ENCODE measurements at regions not wholly inside any gene's neighbourhood (a gene's known extent, or its start where the extent isn't known, plus 50 kb on each side); places are given as distances from the start of the nearest gene placed in this dataset.

- Mint-ChIP-seq H3K27me3 (no peaks in the 10 kb centered on the region), H3K4me1 (ENCODE audit: low read depth) (no peaks in the 10 kb centered on the region), H3K36me3 (ENCODE audit: low read depth) (no peaks in the 10 kb centered on the region), H3K4me3 (no peak overlapping the region), H3K9me3 (no peaks in the 10 kb centered on the region), H3K27ac (no peak overlapping the region)
- intact Hi-C loops (cut with DNase I, micrococcal nuclease): no loop called here
- Histone ChIP-seq H3K4me3 (ENCODE audit: low read length) (no peak overlapping the region), H3K36me3 (ENCODE audit: insufficient read depth, low read length) (no peaks in the 10 kb centered on the region), H3K4me1 (ENCODE audit: insufficient read depth, low read length) (no peaks in the 10 kb centered on the region), H3K27ac (ENCODE audit: low read depth in 1 of 2, low read length in 2 of 2) (no peak overlapping the region), H3K27me3 (ENCODE audit: control insufficient read depth in 1 of 2, insufficient read depth in 2 of 2, low read length in 2 of 2) (no peaks in the 10 kb centered on the region), H3K9me3 (ENCODE audit: control insufficient read depth in 1 of 2, insufficient read depth in 1 of 2, low read length in 2 of 2) (no peaks in the 10 kb centered on the region)
- TF ChIP-seq CTCF (IDR thresholded peaks at IDR 0.05): no peak
- ChIA-PET CTCF (no interaction called here), POLR2A (no interaction called here)
- DNase-seq (no peak), ATAC-seq (ENCODE audit: poor library complexity) (no peak)
Measured at GRCh38 chr13:34064456-34065205, 246.7 kb downstream of the RFC3 start.

GRCh38 chr13:34065928-34066327 is 248.0 kb downstream of the RFC3 start:
- Histone ChIP-seq H3K4me1 (ENCODE audit: insufficient read depth, low read length) (no peaks in the 10 kb centered on the region), H3K27ac (ENCODE audit: low read depth in 1 of 2, low read length in 2 of 2) (no peak overlapping the region), H3K27me3 (ENCODE audit: control insufficient read depth in 1 of 2, insufficient read depth in 2 of 2, low read length in 2 of 2) (no peaks in the 10 kb centered on the region), H3K36me3 (ENCODE audit: insufficient read depth, low read length) (no peaks in the 10 kb centered on the region), H3K4me3 (ENCODE audit: low read length) (no peak overlapping the region), H3K9me3 (ENCODE audit: control insufficient read depth in 1 of 2, insufficient read depth in 1 of 2, low read length in 2 of 2) (no peaks in the 10 kb centered on the region)
- no peaks in the 10 kb centered on the region for H3K36me3 Mint-ChIP-seq (ENCODE audit: low read depth)
- ChIA-PET POLR2A (no interaction called here), CTCF (no interaction called here)
- H3K27ac Mint-ChIP-seq: no peak overlapping the region
- ATAC-seq (ENCODE audit: poor library complexity): no peak
- H3K9me3 Mint-ChIP-seq: no peaks in the 10 kb centered on the region
- no peak overlapping the region for H3K4me3 Mint-ChIP-seq
- H3K27me3 Mint-ChIP-seq: no peaks in the 10 kb centered on the region
- no peak for TF ChIP-seq CTCF (IDR thresholded peaks at IDR 0.05)
- intact Hi-C loops (cut with DNase I, micrococcal nuclease): no loop called here
- no peak for DNase-seq
- H3K4me1 Mint-ChIP-seq (ENCODE audit: low read depth): no peaks in the 10 kb centered on the region

- no peak overlapping the region for H3K4me3 Mint-ChIP-seq
- peaks cover 3% of the 10 kb centered on the region for H3K9me3 Mint-ChIP-seq
- no peak for TF ChIP-seq CTCF (IDR thresholded peaks at IDR 0.05)
- ChIA-PET POLR2A (no interaction called here), CTCF (no interaction called here)
- ATAC-seq (ENCODE audit: poor library complexity) (no peak), DNase-seq (no peak)
- intact Hi-C loops (cut with DNase I, micrococcal nuclease): no loop called here
- H3K4me3 ChIP-seq (ENCODE audit: low read length): no peak overlapping the region
- H3K27me3 Mint-ChIP-seq: no peaks in the 10 kb centered on the region
- H3K4me1 Mint-ChIP-seq (ENCODE audit: low read depth): no peaks in the 10 kb centered on the region
- no peak overlapping the region for H3K27ac ChIP-seq (ENCODE audit: low read depth in 1 of 2, low read length in 2 of 2)
- no peak overlapping the region for H3K27ac Mint-ChIP-seq
- H3K9me3 ChIP-seq (ENCODE audit: control insufficient read depth in 1 of 2, insufficient read depth in 1 of 2, low read length in 2 of 2): no peaks in the 10 kb centered on the region
- H3K36me3 Mint-ChIP-seq (ENCODE audit: low read depth): no peaks in the 10 kb centered on the region
- H3K36me3 ChIP-seq (ENCODE audit: insufficient read depth, low read length): no peaks in the 10 kb centered on the region
- H3K4me1 ChIP-seq (ENCODE audit: insufficient read depth, low read length): no peaks in the 10 kb centered on the region
- no peaks in the 10 kb centered on the region for H3K27me3 ChIP-seq (ENCODE audit: control insufficient read depth in 1 of 2, insufficient read depth in 2 of 2, low read length in 2 of 2)
Measured at GRCh38 chr13:34066344-34066743, 248.4 kb downstream of the RFC3 start.
